HepG2 (cell line): ENCODE measurements at regions not wholly inside any gene's neighbourhood (a gene's known extent, or its start where the extent isn't known, plus 50 kb on each side); places are given as distances from the start of the nearest gene placed in this dataset.

Experiments
- ARNT ChIP-seq: fragments of 450-650 bp; IDR thresholded peaks from 2 replicates; pipeline ENCODE4 v1.6.1; 2017
- CBX2 ChIP-seq, 2 experiments: fragments of 200-600 bp in 1 of 2; sonication (generic); formaldehyde crosslinking in 1 of 2; IDR thresholded peaks; 2 replicates each; pipeline versions ENCODE4 v1.7.0 to v1.8.1; 2018 to 2022; ENCODE audit warnings: low read depth in 2 of 2, low read length in 1 of 2, mild to moderate bottlenecking in 1 of 2, missing genetic modification reagents in 1 of 2
- EED ChIP-seq: sonication (generic); formaldehyde crosslinking; IDR thresholded peaks from 2 replicates; pipeline ENCODE4 v1.5.0; 2020; ENCODE audit warnings: mild to moderate bottlenecking, missing genetic modification reagents
- EZH2 ChIP-seq: conservative IDR thresholded peaks from 2 replicates; pipeline ENCODE4 v1.6.1; 2012; ENCODE audit warnings: mild to moderate bottlenecking, low read depth, low read length, moderate library complexity
- FOXK2 ChIP-seq: fragments of 450-650 bp; IDR thresholded peaks from 2 replicates; pipeline ENCODE4 v1.6.1; 2016
- MYC ChIP-seq: sonication (generic); formaldehyde crosslinking; IDR thresholded peaks from 2 replicates; pipeline ENCODE4 v1.9.0; 2021; ENCODE audit warnings: missing genetic modification reagents, borderline replicate concordance
- SMAD3 ChIP-seq: sonication (generic); formaldehyde crosslinking; IDR thresholded peaks from 2 replicates; pipeline ENCODE4 v1.4.0; 2020; ENCODE audit warnings: missing genetic modification reagents
- ZBTB7A ChIP-seq: sonication (generic); formaldehyde crosslinking; IDR thresholded peaks from 2 replicates; pipeline ENCODE4 v1.8.0; 2022; ENCODE audit warnings: mild to moderate bottlenecking, missing genetic modification reagents
- ZNF138 ChIP-seq: sonication (generic); formaldehyde crosslinking; IDR thresholded peaks from 2 replicates; pipeline ENCODE4 v1.5.0; 2020; ENCODE audit warnings: mild to moderate bottlenecking, low read depth, missing genetic modification reagents
- ZNF263 ChIP-seq: sonication (generic); formaldehyde crosslinking; IDR thresholded peaks from 2 replicates; pipeline ENCODE4 v1.4.0; 2020; ENCODE audit warnings: missing genetic modification reagents
- TF ChIP-seq, protein P1 (sequence below): sonication (generic); formaldehyde crosslinking; IDR thresholded peaks from 2 replicates; pipeline ENCODE4 v1.5.0; 2020; ENCODE audit warnings: mild to moderate bottlenecking, missing genetic modification reagents, moderate library complexity
- TF ChIP-seq, protein P2 (sequence below): sonication (generic); formaldehyde crosslinking; IDR thresholded peaks from 2 replicates; pipeline ENCODE4 v1.4.0; 2020; ENCODE audit warnings: missing genetic modification reagents, borderline replicate concordance

DNA sequence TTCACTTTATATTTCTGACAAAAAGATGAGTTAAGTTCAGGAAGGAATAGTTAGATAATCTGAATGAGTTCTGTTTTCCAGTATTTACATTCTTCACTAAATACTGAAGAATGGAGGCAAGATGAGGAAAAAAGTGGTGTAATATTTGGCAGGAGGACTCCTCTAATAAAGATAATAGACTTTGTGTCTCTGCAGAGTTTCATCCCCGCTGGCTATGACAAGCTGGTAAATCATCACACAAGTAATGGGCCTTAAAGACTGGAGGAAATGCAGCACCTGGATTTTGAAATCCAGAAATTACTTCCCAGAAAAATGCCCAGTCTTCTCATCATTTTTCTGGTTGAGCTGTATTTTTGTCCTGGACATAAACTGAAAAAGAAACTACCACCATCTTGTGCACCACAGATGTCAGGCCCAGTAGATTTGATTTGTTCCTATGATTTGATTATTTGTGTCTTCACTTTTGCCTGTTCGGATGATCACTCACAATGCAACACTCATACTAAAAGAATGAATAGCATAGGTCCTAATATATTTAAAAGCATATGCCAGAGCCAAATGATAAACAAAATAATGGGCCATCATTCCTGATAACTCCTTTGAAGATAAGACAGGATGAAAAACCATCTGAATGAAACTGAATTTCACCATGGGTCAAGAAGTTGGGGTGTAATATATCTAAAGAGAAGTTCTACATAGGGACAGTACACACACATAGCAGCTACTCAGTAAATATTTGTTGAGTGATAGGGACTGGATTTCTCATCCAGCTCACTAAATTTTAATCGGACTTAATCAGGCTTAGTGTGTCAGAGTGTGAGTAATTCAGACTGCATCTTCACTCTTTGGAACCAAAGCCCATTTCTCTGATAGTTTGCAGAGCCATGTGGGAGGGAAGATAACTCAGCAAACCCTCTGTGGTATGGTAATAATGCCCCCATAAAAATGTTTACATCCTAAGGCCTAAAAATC, 200.5 kb downstream of the HINT1 start:
- TF ChIP-seq EZH2 = no peak
- no peak for TF ChIP-seq MYC (CRISPR knock-in tag)
- no peak for TF ChIP-seq SMAD3
- no peak for TF ChIP-seq ZNF263 (CRISPR knock-in tag)
- TF ChIP-seq, protein P1, sequence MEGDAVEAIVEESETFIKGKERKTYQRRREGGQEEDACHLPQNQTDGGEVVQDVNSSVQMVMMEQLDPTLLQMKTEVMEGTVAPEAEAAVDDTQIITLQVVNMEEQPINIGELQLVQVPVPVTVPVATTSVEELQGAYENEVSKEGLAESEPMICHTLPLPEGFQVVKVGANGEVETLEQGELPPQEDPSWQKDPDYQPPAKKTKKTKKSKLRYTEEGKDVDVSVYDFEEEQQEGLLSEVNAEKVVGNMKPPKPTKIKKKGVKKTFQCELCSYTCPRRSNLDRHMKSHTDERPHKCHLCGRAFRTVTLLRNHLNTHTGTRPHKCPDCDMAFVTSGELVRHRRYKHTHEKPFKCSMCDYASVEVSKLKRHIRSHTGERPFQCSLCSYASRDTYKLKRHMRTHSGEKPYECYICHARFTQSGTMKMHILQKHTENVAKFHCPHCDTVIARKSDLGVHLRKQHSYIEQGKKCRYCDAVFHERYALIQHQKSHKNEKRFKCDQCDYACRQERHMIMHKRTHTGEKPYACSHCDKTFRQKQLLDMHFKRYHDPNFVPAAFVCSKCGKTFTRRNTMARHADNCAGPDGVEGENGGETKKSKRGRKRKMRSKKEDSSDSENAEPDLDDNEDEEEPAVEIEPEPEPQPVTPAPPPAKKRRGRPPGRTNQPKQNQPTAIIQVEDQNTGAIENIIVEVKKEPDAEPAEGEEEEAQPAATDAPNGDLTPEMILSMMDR (CRISPR knock-in tag) = no peak
- TF ChIP-seq CBX2 (IDR thresholded peaks at IDR 0.05; ENCODE audit: low read depth, low read length) = no peak
- TF ChIP-seq CBX2 (CRISPR knock-in tag; IDR thresholded peaks at IDR 0.05; ENCODE audit: low read depth) = no peak
- TF ChIP-seq FOXK2 = no peak
- no peak for TF ChIP-seq ZNF138 (CRISPR knock-in tag)
- no peak for TF ChIP-seq EED (CRISPR knock-in tag)
- TF ChIP-seq, protein P2, sequence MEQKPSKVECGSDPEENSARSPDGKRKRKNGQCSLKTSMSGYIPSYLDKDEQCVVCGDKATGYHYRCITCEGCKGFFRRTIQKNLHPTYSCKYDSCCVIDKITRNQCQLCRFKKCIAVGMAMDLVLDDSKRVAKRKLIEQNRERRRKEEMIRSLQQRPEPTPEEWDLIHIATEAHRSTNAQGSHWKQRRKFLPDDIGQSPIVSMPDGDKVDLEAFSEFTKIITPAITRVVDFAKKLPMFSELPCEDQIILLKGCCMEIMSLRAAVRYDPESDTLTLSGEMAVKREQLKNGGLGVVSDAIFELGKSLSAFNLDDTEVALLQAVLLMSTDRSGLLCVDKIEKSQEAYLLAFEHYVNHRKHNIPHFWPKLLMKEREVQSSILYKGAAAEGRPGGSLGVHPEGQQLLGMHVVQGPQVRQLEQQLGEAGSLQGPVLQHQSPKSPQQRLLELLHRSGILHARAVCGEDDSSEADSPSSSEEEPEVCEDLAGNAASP = no peak
- TF ChIP-seq ZBTB7A (CRISPR knock-in tag) = no peak
- TF ChIP-seq ARNT = no peak
